GM12875 (cell line): ENCODE measurements at regions not wholly inside any gene's neighbourhood (a gene's known extent, or its start where the extent isn't known, plus 50 kb on each side); places are given as distances from the start of the nearest gene placed in this dataset.

Source experiments
- H3K4me3 ChIP-seq: one replicate; pipeline ENCODE4 v1.5.1; 2011; ENCODE audit warnings: low read depth, low read length, control low read depth
- TF ChIP-seq, protein P1 (sequence below): IDR thresholded peaks from 2 replicates; pipeline ENCODE4 v1.5.1; 2011; ENCODE audit warnings: low read depth, mild to moderate bottlenecking, control low read depth, inconsistent platforms, low read length, moderate library complexity, borderline replicate concordance; ENCODE audit not compliant: insufficient read depth

DNA sequence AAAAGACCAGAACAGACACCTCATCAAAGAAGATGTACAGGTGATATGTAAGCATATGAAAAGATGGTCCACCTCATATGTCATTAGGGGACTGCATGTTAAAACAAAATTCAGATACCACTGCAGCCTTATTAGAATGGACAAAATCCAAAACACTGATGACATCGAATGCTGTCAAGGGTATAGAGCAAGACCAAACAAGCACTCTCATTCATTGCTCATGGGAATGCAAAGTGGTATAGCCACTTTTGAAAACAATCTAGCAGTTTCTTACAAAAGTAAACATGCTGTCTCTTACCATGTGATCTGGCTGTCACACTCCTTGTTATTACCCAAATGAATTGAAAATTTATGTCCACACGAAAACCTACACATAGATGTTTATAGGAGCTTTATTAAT lies 426.6 kb upstream of the ESRRG start:
- TF ChIP-seq, protein P1, sequence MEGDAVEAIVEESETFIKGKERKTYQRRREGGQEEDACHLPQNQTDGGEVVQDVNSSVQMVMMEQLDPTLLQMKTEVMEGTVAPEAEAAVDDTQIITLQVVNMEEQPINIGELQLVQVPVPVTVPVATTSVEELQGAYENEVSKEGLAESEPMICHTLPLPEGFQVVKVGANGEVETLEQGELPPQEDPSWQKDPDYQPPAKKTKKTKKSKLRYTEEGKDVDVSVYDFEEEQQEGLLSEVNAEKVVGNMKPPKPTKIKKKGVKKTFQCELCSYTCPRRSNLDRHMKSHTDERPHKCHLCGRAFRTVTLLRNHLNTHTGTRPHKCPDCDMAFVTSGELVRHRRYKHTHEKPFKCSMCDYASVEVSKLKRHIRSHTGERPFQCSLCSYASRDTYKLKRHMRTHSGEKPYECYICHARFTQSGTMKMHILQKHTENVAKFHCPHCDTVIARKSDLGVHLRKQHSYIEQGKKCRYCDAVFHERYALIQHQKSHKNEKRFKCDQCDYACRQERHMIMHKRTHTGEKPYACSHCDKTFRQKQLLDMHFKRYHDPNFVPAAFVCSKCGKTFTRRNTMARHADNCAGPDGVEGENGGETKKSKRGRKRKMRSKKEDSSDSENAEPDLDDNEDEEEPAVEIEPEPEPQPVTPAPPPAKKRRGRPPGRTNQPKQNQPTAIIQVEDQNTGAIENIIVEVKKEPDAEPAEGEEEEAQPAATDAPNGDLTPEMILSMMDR, result no peak
- H3K4me3 ChIP-seq, result no peak overlapping the region

DNA sequence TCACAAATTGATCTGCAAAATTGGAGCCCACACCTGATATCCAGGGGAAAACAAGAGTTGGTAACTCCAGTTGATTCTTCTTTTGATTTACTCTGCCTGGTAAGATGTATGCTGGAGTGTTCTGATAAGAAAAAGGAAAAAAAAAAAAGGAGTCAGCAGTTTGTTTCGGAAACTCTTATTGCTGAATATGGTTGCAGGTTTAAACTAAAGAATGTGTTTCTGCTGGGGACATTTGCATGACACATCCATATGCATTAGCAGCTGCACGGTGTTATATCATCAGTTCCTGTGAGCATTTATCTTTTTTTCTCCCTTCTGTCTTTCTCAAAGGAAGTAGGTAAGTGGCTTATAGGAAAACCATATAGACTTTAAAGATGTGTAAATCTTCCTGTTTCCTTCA lies 418.5 kb upstream of the ESRRG start:
- TF ChIP-seq, protein P1, result no peak
- no peak overlapping the region for H3K4me3 ChIP-seq

DNA sequence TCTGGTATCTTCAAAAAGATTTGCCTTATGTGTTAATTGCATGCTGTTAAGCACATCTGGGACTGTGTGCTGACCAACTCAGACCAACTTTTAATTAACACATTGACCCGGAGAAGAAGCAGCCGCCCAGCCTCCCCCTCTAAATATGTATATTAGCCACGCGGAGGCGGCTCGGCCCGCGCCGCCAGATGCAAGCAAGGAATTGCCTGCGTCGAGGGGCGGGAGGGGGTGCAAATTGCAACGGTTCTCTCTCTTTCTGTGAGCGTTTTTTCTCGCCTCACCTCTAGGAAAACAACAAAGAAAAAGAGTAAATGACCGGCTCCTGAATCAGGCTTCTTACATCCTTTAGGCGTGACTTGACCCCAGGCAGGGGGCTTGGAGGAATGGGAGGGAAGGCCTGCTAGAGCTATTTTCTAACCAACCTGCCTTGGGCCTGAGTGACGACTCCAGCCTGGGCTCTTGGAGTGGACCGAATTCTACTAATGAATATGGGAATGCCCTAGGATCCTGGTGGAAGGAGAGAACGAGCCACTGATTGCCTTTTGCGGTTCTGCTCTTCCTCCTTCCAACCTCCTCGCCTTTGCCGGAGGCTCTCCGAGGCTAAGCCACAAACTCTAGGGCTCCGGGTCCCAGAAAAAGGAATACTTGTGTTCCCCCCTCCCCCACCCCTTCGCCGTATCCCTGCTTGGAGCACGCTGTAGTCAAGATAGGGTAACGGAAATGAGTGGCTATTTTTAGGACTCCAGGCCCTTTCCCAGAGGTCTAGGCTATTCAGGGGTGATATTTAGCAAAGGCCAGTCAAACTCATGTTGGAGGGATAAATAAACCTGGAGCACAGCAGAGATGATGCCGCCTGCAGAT lies 417.0 kb upstream of the ESRRG start:
- TF ChIP-seq, protein P1, result no peak
- no peak overlapping the region for H3K4me3 ChIP-seq

DNA sequence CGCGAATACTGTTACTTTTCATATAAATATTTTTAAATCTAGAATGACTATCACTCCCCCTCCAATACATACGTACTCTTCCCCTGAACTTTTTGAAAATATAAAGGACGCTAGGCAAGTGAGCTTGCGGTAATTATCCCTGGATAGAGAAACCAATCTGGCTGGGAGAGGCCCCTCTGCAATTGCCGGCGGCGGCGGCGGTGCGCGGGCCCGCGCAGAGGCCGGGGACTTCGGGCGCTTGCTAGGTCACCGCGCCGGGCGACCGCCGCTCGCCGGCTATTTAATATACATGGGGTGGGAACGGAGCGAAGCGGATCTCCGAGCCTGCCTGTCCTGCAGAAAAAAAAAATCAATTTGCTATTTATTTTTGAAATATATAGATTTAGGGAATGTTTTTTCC lies 416.3 kb upstream of the ESRRG start:
- TF ChIP-seq, protein P1, result no peak
- H3K4me3 ChIP-seq, result no peak overlapping the region

DNA sequence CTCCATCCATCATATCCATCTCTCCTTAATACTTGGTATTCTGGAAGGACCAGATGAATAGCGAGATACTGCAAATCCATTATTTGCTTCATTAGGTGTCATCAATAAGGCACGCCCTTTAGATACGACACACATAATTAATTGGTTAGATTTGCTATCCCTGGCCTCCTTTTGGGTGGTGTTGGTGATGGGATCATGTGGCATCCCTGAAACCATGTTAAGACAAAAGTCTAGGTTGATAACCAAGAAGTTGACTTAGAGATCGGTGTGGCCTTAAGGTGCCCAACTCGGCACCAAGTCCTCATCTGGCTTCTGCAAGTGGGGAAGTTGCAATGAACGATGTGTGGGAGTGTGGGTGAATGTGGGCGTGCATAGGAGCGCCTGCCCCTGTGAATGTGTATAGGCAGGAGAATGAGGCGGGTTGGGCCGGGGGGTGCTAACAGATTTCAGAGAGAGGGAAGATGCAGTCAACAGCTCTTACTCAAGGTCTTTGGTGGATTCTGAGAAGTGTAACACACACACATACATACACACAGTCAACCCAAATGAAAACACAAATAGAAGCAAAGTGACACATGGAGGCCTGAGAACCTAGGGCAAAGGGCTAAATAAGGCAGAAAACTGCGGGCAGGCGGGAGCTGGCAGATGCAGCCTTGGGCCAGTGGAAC lies 415.7 kb upstream of the ESRRG start:
- TF ChIP-seq, protein P1, result no peak
- H3K4me3 ChIP-seq, result no peak overlapping the region

DNA sequence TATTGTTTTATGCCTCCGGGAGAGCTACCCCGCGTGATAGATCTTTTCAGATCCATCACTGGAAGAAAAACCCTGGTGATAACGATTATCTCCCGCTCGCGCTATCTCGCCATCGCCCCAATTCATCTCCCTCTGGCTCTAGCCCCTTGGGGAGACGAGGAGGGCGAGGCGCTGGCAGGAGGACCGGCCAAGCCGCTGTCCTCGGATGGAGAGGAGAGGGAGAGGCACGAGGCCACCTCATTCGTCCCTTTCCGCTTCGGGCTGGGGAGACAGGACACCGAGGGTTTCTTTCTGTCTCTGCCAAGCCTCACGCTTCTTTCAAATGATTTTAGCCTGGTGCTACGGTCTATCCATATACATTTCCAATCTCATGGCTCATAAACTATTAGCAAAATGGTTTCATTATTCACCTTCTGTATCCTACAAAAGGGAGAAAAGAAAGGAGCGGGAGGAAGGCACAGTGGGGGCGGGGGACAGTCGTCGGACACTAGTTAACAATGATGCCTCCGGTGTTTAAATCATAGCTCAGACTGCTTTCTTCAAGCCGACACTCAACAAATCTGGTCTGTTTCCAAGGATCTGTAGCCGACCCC lies 415.0 kb upstream of the ESRRG start:
- H3K4me3 ChIP-seq, result no peak overlapping the region
- TF ChIP-seq, protein P1, result no peak
